Ovary (tissue), 3 donors: ENCODE measurements at regions not wholly inside any gene's neighbourhood (a gene's known extent, or its start where the extent isn't known, plus 50 kb on each side); places are given as distances from the start of the nearest gene placed in this dataset.

ENCODE experiments used
- EP300 ChIP-seq: sonication (generic); formaldehyde crosslinking; IDR thresholded peaks from one replicate; pipeline ENCODE4 v1.6.1; 2017; ENCODE audit warnings: antibody characterized with exemption
- POLR2A ChIP-seq: fragments of 450-650 bp; IDR thresholded peaks from one replicate; pipeline ENCODE4 v1.6.1; 2017; ENCODE audit warnings: antibody characterized with exemption, mild to moderate bottlenecking, moderate library complexity
- TF ChIP-seq, protein P1 (sequence below), 3 donors: fragments of 450-650 bp in 2 of 3; fragments of 200-600 bp in 1 of 3; IDR thresholded peaks; one replicate each; pipeline versions ENCODE4 v1.5.1 to v1.8.0; 2016 to 2022; ENCODE audit warnings: antibody characterized with exemption in 3 of 3, mild to moderate bottlenecking in 1 of 3
- donor health status: DM: no; HTN: no; CAD: no.

GRCh38 chr14:35240231-35240630, 52.0 kb upstream of the PSMA6 start:
- TF ChIP-seq, protein P1, sequence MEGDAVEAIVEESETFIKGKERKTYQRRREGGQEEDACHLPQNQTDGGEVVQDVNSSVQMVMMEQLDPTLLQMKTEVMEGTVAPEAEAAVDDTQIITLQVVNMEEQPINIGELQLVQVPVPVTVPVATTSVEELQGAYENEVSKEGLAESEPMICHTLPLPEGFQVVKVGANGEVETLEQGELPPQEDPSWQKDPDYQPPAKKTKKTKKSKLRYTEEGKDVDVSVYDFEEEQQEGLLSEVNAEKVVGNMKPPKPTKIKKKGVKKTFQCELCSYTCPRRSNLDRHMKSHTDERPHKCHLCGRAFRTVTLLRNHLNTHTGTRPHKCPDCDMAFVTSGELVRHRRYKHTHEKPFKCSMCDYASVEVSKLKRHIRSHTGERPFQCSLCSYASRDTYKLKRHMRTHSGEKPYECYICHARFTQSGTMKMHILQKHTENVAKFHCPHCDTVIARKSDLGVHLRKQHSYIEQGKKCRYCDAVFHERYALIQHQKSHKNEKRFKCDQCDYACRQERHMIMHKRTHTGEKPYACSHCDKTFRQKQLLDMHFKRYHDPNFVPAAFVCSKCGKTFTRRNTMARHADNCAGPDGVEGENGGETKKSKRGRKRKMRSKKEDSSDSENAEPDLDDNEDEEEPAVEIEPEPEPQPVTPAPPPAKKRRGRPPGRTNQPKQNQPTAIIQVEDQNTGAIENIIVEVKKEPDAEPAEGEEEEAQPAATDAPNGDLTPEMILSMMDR (IDR thresholded peaks at IDR 0.05): no peak
- TF ChIP-seq EP300 (no peak), POLR2A (no peak)
